Dermis blood vessel endothelial cell (primary cell): ENCODE measurements at regions not wholly inside any gene's neighbourhood (a gene's known extent, or its start where the extent isn't known, plus 50 kb on each side); places are given as distances from the start of the nearest gene placed in this dataset.

Source experiments
- DNase-seq: peaks from one replicate; pipeline ENCODE4 v3.0.0; 2010

GRCh38 chr11:119850822-119851409 lies 121.9 kb upstream of the NECTIN1 start:
- no peak for DNase-seq

- DNase-seq = no peak
These were observed 120.9 kb upstream of the NECTIN1 start for GRCh38 chr11:119849872-119850271.

- no peak for DNase-seq
These were observed 118.9 kb upstream of the NECTIN1 start for GRCh38 chr11:119847853-119848252.

GRCh38 chr11:119846374-119846773 lies 117.4 kb upstream of the NECTIN1 start:
- DNase-seq = no peak

- no peak for DNase-seq
These were observed 116.8 kb upstream of the NECTIN1 start for GRCh38 chr11:119845756-119846155.

GRCh38 chr11:119845305-119845704 lies 116.3 kb upstream of the NECTIN1 start:
- no peak for DNase-seq

GRCh38 chr11:119844808-119845207 lies 115.8 kb upstream of the NECTIN1 start:
- no peak for DNase-seq

- DNase-seq = no peak
These were observed 114.9 kb upstream of the NECTIN1 start for GRCh38 chr11:119843877-119844276.

GRCh38 chr11:119842731-119843130 lies 113.7 kb upstream of the NECTIN1 start:
- DNase-seq = no peak

- DNase-seq = no peak
These were observed 110.6 kb upstream of the NECTIN1 start for GRCh38 chr11:119839476-119840133.

GRCh38 chr11:119835753-119836152 lies 106.8 kb upstream of the NECTIN1 start:
- no peak for DNase-seq

- DNase-seq = peak; percentile 14
These were observed 103.4 kb upstream of the NECTIN1 start for GRCh38 chr11:119832202-119832935.

- DNase-seq = no peak
These were observed 102.0 kb upstream of the NECTIN1 start for GRCh38 chr11:119831011-119831410.

- DNase-seq = no peak
These were observed 101.4 kb upstream of the NECTIN1 start for GRCh38 chr11:119830400-119830799.

- no peak for DNase-seq
These were observed 100.4 kb upstream of the NECTIN1 start for GRCh38 chr11:119829402-119829801.

GRCh38 chr11:119828819-119829218 lies 99.8 kb upstream of the NECTIN1 start:
- no peak for DNase-seq

GRCh38 chr11:119828006-119828405 lies 99.0 kb upstream of the NECTIN1 start:
- no peak for DNase-seq

- no peak for DNase-seq
These were observed 98.1 kb upstream of the NECTIN1 start for GRCh38 chr11:119827113-119827512.

GRCh38 chr11:119823077-119823476 lies 94.1 kb upstream of the NECTIN1 start:
- DNase-seq = no peak

GRCh38 chr11:119816660-119817059 lies 87.7 kb upstream of the NECTIN1 start:
- no peak for DNase-seq

GRCh38 chr11:119814766-119815165 lies 85.8 kb upstream of the NECTIN1 start:
- no peak for DNase-seq

- no peak for DNase-seq
These were observed 81.7 kb upstream of the NECTIN1 start for GRCh38 chr11:119810478-119811232.

GRCh38 chr11:119809346-119809745 lies 80.3 kb upstream of the NECTIN1 start:
- no peak for DNase-seq
